GM18858 (cell line): ENCODE measurements at regions not wholly inside any gene's neighbourhood (a gene's known extent, or its start where the extent isn't known, plus 50 kb on each side); places are given as distances from the start of the nearest gene placed in this dataset.
A peak's percentile ranks its signal among the peaks of the same experiment; 100 is the strongest.

Experiments
- ATAC-seq: cut with Tn5 transposase; IDR thresholded peaks from one replicate; pipeline ENCODE4 v1.9.1; 2021; ENCODE audit not compliant: unreplicated experiment

DNA sequence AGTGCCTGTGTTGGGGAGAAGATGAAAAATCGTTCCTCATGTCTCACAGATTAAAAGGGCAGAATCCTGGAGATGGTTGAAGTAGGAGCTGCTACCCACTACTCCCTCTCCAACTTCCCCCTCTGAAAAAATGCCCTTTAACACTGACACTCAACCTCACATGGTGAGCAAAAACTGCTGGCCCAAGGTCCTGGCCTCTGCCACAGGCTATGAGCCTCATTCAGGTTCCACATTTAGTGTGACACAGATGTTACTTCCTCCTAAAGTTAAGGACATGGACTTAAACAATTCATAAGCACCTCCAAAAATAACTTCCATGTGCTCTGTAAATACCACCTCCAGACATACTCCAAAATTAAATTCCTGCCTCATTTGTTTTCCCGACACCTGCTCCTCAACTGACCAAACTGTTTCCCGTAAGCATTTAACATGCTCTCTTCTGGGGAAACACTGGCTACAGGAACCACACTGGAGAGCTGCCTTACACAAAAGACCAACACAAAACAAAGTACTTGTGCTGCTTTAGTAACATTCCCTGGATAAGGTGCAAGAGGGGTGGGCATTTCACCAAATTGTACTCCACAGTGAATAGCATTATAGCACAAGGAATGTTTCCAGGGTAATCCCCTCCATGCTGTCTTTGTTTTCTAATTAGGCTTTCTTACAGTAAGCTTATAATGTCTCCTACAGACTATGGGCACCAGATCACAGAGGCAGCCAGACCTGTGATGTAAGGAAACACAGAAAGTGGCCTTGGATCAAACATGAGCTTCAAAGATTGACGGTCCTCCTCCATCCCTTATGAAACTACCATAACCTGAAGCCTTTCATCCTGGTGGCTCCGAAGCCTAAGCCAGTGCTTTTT lies 57.0 kb downstream of the PHLDA1 start:
- no peak for ATAC-seq

DNA sequence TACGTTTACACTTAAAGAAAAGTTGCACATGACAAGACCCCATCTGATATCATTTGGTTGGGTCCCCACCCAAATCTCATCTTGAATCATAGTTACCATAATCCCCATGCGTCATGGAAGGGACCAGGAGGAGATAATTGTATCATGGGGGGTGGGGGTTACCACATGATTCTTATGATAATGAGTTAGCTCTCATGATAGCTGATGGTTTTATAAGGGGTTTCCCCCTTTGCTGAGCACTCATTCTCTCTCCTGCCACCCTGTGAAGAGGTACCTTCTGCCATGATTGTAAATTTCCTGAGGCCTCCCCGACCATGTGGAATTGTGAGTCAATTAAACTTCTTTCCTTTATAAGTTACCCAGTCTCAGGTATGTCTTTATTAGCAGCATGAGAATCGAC lies 60.3 kb downstream of the PHLDA1 start:
- no peak for ATAC-seq

- ATAC-seq, result no peak
Observed at GRCh38 chr12:75970310-75970709, 61.3 kb downstream of the PHLDA1 start.

DNA sequence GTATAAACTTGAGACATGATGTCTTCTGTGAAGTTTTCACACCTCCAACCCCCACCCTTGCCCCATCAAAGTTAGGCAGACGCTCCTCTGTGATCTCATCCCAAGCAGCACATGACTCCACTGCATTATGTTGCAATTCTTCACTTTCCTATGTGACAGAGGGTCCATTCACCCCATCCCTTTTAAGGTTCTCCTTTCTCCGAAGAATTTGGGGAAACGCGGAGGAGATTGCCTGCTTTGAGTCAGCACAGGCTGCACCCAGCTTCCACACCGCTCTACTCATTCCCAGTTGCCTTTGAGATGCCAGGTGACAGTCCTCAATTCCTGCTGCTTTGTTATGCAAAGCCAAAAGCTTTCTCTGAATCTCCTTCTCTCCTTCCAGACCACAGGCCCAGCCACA lies 61.8 kb downstream of the PHLDA1 start:
- ATAC-seq, result no peak

DNA sequence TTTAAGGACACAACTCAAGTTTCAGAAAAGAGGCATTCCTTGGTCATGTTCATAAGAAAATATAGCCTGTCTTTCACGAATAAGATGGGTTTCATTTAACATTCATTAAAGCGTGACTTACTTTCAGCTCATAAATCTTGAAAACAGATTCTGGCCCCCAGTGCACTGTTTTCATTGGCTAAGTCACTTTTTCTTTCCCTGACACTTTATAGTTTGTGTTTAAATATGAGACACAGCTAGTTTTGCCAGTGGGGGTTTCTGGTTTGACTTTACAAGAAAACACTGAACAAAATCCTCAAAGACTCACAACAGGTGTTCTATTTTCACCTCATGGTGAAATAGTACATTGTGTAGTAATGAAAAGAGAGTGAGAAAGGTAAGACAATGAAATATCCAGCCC lies 65.9 kb downstream of the PHLDA1 start:
- no peak for ATAC-seq

DNA sequence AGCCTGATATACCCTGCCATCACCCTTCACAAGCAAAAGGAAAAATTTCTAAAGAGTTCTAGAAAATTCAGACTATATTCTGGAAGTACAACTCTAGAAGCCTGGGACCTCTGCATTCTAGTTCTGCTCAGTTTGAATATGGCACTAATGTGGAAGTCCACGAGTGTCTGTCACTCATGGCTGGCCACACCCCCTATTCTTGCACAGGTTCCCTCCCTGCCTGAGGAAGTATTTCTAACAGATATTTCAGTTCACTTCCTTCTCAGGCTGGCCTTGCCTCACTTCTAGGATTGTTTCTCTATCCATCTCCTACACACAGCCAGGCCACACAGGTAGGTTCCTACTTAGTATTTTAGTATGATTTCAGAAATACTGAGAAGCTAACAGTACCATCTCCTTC lies 67.4 kb downstream of the PHLDA1 start:
- ATAC-seq, result no peak

- ATAC-seq, result no peak
Observed at GRCh38 chr12:75961878-75962277, 69.7 kb downstream of the PHLDA1 start.

DNA sequence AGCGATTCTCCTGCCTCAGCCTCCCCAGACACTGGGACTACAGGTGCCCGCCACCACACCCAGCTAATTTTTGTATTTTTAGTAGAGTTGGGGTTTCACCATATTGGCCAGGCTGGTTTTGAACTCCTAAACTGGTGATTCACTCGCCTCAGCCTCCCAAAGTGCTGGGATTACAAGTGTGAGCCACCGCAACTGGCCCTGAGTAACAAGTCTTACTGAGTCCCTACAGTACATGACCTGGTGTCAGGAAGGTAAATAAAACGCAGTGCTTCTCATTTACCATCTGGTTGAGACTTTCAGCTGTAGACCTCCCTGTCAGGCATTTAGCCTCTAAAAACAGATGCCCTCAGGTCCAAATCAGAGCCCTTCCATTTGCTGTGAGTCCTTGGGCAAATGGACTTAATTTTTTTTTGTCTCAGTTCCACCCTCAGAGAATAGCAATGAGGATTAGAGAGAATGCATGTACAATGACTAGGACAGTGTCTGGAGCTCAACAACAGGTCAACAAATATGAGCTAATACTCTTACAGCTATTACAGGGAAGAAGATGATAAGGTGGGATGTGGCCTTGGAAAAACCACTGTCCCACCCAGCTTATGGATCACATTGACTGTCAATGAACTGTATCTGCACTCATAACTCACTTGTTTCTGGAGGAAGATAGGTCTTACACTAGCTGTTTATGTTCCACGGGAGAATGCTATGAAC lies 70.5 kb downstream of the PHLDA1 start:
- ATAC-seq, result no peak

GRCh38 chr12:75960086-75960910 lies 71.3 kb downstream of the PHLDA1 start:
- ATAC-seq, result peak; percentile 49

- no peak for ATAC-seq
Observed at GRCh38 chr12:75959506-75959905, 72.1 kb downstream of the PHLDA1 start.

DNA sequence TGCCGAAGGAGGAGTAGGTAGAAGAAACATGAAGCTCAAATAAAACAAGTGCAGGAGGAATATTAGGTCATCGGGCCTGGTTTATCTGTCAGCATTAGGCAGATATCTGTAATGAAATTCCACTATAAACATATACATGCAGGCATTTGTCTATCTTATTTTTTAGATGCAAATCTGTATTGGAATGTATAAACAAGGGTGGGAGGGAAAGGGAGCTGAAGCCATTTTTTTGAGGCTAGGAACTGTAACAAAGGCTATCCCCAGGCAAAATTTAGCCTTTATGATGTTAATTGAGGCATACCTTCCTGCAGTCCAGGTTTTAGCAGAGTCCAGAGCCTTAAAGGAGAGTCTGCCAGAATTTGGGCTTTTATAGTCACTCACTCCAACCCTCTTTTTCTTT lies 72.5 kb downstream of the PHLDA1 start:
- no peak for ATAC-seq

DNA sequence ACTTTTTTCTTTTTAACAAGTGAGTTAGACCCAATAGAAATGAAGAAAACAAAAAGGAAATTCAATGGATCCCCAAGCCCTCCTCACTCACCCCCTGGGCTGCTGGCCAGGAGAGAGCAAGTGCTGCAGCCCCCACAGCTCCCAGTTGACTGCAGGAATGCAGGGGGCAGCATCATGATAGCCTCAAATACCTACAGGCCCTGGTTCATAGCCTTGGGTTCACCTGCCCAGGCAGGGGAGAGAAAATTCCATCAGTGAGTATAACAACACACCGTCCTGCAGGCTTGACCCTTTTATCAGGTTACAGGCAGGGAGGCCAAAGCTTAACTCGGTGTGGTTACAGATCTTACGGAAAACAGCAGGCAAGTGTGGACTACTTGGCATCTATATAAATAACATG lies 76.3 kb downstream of the PHLDA1 start:
- ATAC-seq, result no peak

DNA sequence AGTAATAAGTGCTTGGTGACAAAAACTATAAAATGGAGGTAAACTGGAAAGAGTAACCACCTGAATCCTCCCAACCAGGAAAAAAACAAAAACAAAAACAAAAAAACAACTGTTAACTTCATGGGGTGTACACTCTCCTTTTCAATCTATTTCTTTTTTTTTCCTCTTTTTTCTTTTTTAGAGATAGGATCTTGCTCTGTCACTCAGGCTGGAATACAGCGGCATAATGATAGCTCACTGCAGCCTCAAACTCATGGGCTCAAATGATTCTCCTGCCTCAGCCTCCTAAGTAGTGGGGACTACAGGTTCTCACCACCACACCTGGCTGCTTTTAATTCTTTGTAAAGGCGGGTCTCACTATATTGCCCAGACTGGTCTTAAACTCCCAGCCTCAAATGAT lies 76.8 kb downstream of the PHLDA1 start:
- no peak for ATAC-seq

DNA sequence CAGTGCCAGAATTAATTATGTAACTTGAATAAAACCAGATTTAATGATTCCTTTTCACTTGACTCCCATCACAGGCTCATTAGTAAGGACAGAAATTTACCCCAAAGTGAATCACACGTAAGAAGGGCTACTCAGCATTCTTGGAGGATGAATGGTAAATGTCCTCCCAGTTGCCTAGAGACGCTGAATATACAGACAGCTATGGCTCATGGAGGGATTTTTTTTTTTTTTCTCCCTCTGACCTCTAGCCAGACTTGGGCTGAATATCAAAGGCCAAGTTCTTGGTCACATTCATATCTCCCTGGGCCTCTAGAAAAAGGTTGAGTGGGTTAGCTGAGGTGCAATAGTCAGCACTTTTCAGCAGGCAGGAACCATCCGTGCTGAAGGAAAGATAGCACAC lies 77.5 kb downstream of the PHLDA1 start:
- ATAC-seq, result no peak

DNA sequence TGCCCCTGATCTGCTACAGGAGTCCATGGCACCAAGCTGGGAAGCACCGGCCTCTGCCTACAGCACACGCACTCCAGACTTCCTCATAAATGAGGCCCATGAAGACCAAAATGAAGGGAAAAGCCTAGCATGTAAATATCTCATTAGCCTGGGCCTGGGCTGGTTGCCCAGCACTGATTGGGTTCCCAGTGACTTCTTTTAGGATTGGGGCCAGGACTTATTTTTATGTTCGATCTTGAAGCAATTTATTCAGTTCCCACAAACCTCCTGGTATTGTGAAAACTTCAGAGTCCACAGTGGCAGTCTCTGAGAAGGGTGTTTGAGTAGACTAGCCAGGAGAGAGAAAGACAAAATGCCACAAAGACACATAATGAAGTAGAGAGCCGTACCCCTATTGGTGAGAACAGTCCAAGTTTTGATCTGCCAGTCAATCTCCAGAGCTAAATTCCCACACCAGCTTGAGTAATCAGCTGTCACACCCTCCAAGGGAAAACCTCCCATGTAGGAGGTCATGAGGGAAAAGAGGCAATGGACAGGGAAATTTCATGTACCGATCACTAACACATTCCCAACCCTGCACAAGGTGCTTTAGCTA lies 78.2 kb downstream of the PHLDA1 start:
- ATAC-seq, result no peak

DNA sequence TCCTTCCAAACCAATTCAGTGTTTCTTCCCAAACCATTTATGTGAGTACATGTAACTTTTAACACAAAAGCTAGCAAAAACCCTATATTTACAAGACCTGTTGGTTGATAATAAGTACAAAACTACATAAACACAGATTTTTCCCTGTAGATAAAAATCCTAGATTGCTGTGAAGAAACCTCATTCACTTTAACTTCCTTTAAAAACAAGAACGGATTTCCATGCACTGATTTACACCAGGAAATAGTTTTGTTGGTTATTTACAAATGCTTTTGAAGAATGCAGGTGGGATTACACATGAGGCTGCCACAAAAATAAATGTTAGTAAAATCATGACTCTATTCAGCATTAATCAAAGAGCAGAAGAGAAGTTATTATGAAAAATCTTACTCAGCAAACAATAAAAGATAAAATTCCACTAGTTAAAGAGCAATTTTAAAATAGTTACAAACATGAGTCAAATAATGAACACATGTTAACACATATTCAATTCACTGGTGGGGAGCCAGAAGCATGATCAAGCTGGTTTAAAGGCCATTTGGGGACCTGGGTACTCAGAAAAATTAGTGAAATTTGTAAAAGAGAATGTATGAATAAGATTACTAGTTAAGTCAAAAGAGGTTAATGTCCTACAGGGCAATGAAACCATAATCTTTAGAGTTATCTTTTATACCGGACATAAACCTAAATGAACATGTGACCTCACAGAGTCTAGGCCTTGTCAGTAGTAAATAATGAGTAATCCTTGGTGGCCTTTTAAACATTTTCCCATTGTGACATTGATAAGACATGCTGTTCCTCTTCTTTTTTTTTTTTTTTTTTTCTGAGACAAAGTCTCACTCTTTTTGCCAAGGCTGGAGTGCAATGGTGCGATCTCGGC lies 79.9 kb downstream of the PHLDA1 start:
- no peak for ATAC-seq

- no peak for ATAC-seq
Observed at GRCh38 chr12:75947156-75947723, 84.3 kb downstream of the PHLDA1 start.

- no peak for ATAC-seq
Observed at GRCh38 chr12:75945581-75945980, 86.0 kb downstream of the PHLDA1 start.

DNA sequence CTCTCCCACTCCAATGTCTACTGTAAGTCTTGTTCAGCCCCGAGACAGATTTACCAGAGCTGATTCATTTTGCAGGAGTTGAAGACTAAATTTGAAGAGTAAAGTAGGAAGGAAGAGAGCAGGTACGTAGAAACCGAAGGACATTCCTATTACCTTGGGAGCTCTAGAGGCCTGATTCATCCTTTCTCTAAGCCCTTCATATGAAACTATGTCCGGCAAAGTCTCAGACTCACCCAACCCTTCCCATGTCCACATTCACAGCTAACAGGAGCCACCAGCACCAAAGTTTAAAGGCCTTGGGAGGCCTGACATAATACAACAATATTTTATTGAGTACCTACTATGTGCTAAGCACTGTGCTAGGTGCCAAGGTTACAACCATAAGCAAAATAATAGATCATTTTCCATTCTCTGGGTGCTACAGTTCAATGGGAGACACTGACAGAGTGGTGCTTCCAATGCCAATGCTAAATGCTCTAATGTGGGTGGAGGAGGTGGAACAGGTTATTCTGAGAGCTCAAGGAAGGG lies 86.6 kb downstream of the PHLDA1 start:
- no peak for ATAC-seq
